Tibial nerve (tissue), 3 donors: ENCODE measurements at regions not wholly inside any gene's neighbourhood (a gene's known extent, or its start where the extent isn't known, plus 50 kb on each side); places are given as distances from the start of the nearest gene placed in this dataset.

Experiments
- CTCF ChIP-seq, 5 experiments: fragments of 200-600 bp in 3 of 5; fragments of 450-650 bp in 2 of 5; sonication (generic) in 3 of 5; IDR thresholded peaks; one replicate each; pipeline ENCODE4 v1.5.1; 2016 to 2019; ENCODE audit warnings: antibody characterized with exemption in 5 of 5, mild to moderate bottlenecking in 3 of 5, moderate library complexity in 2 of 5
- POLR2A ChIP-seq, 2 donors: fragments of 450-650 bp; IDR thresholded peaks; one replicate each; pipeline ENCODE4 v1.6.1; 2017; ENCODE audit warnings: antibody characterized with exemption in 2 of 2, mild to moderate bottlenecking in 2 of 2, moderate library complexity in 2 of 2

GRCh38 chr2:236639461-236640235, 70.0 kb downstream of the ACKR3 start:
- TF ChIP-seq CTCF (IDR thresholded peaks at IDR 0.05) (no peak), POLR2A (IDR thresholded peaks at IDR 0.05) (no peak)
